ENCODE measurements at regions not wholly inside any gene's neighbourhood (a gene's known extent, or its start where the extent isn't known, plus 50 kb on each side); places are given as distances from the start of the nearest gene placed in this dataset.

GRCh38 chr22:27111796-27112672 is 454.6 kb downstream of the MIAT start:
- Histone ChIP-seq H3K4me1 (peaks cover 5 to 94% (median 40%) of the 10 kb centered on the region in 10 experiments; a peak in 19 of 20 replicates), H3K9me3 (replicated peaks in 1 of 11) (peaks cover 10 to 24% (median 18%) of the 10 kb centered on the region in 11 experiments), H3K4me2 (peak overlapping the region in 8 of 11 experiments; percentile 63 to 97 (median 82); a peak in 14 of 22 replicates), H3K27me3 (no peaks in the 10 kb centered on the region), H3K27ac (peak overlapping the region in 8 of 11 experiments; percentile 57 to 87 (median 79); a peak in 14 of 22 replicates), H4K20me1 (no peaks in the 10 kb centered on the region), H3K36me3 (no peaks in the 10 kb centered on the region), H3K4me3 (no peak overlapping the region), H3K9ac (no peak overlapping the region; a peak in 1 of 22 replicates)
- no peak for TF ChIP-seq Cebpa-rat (IDR thresholded peaks at IDR 0.05)

- Histone ChIP-seq H3K36me3 (no peaks in the 10 kb centered on the region), H3K4me2 (peak overlapping the region in 9 of 11 experiments; percentile 23 to 97 (median 81); a peak in 17 of 22 replicates), H3K27me3 (no peaks in the 10 kb centered on the region), H4K20me1 (no peaks in the 10 kb centered on the region), H3K9me3 (replicated peaks in 1 of 11) (peaks cover 10 to 24% (median 18%) of the 10 kb centered on the region in 11 experiments), H3K9ac (peak overlapping the region in 8 of 11 experiments; percentile 40 to 73 (median 60); a peak in 13 of 22 replicates), H3K27ac (peak overlapping the region in 10 of 11 experiments; percentile 46 to 87 (median 75); a peak in 19 of 22 replicates), H3K4me1 (peaks cover 5 to 82% (median 36%) of the 10 kb centered on the region in 10 experiments; a peak in 19 of 20 replicates), H3K4me3 (peak overlapping the region in 3 of 10 experiments; percentile 15 to 45 (median 39); a peak in 3 of 20 replicates)
- peak; percentile 76 to 96 (median 90); a peak in 21 of 22 replicates for TF ChIP-seq Cebpa-rat (IDR thresholded peaks at IDR 0.05)
Observed at GRCh38 chr22:27113211-27113635, 455.8 kb downstream of the MIAT start.

GRCh38 chr22:27113641-27114040 is 456.3 kb downstream of the MIAT start:
- peak overlapping the region in 9 of 11 experiments; percentile 25 to 87 (median 76); a peak in 16 of 22 replicates for H3K27ac ChIP-seq
- H3K4me1 ChIP-seq, result peaks cover 5 to 78% (median 33%) of the 10 kb centered on the region in 10 experiments; a peak in 19 of 20 replicates

GRCh38 chr22:27114186-27114585 is 456.8 kb downstream of the MIAT start:
- H3K27ac ChIP-seq, result peak overlapping the region in 9 of 11 experiments; percentile 25 to 87 (median 76); a peak in 14 of 22 replicates

More at GRCh38 chr22:27113641-27114040, 456.3 kb downstream of the MIAT start:
- no peak overlapping the region for H3K4me3 ChIP-seq
- peak overlapping the region in 9 of 11 experiments; percentile 23 to 97 (median 81); a peak in 16 of 22 replicates for H3K4me2 ChIP-seq
- TF ChIP-seq Cebpa-rat (IDR thresholded peaks at IDR 0.05), result no peak
- no peaks in the 10 kb centered on the region for H3K36me3 ChIP-seq
- no peaks in the 10 kb centered on the region for H4K20me1 ChIP-seq
- peaks cover 10 to 24% (median 18%) of the 10 kb centered on the region in 11 experiments for H3K9me3 ChIP-seq (replicated peaks in 1 of 11)
- peak overlapping the region in 4 of 11 experiments; percentile 67 to 73 (median 72); a peak in 7 of 22 replicates for H3K9ac ChIP-seq
- no peaks in the 10 kb centered on the region for H3K27me3 ChIP-seq

GRCh38 chr22:27115410-27115809 is 458.0 kb downstream of the MIAT start:
- H3K36me3 ChIP-seq, result no peaks in the 10 kb centered on the region
- H3K9ac ChIP-seq, result no peak overlapping the region
- TF ChIP-seq Cebpa-rat (IDR thresholded peaks at IDR 0.05), result no peak
- no peaks in the 10 kb centered on the region for H4K20me1 ChIP-seq
- peaks cover 0 to 65% (median 27%) of the 10 kb centered on the region in 10 experiments; a peak in 17 of 20 replicates for H3K4me1 ChIP-seq
- peaks cover 0 to 12% (median 7%) of the 10 kb centered on the region in 11 experiments; a peak in 19 of 22 replicates for H3K9me3 ChIP-seq (replicated peaks in 1 of 11)
- no peak overlapping the region for H3K27ac ChIP-seq
- H3K27me3 ChIP-seq, result no peaks in the 10 kb centered on the region
- no peak overlapping the region for H3K4me3 ChIP-seq
- H3K4me2 ChIP-seq, result peak overlapping the region in 4 of 11 experiments; percentile 32 to 61 (median 46); a peak in 8 of 22 replicates

More at GRCh38 chr22:27114186-27114585, 456.8 kb downstream of the MIAT start:
- no peaks in the 10 kb centered on the region for H3K27me3 ChIP-seq
- H3K4me1 ChIP-seq, result peaks cover 0 to 72% (median 27%) of the 10 kb centered on the region in 10 experiments; a peak in 17 of 20 replicates
- H4K20me1 ChIP-seq, result no peaks in the 10 kb centered on the region
- peak overlapping the region in 8 of 11 experiments; percentile 63 to 97 (median 82); a peak in 15 of 22 replicates for H3K4me2 ChIP-seq
- no peaks in the 10 kb centered on the region for H3K36me3 ChIP-seq
- H3K4me3 ChIP-seq, result no peak overlapping the region
- no peak for TF ChIP-seq Cebpa-rat (IDR thresholded peaks at IDR 0.05)
- H3K9me3 ChIP-seq (replicated peaks in 1 of 11), result peaks cover 7 to 19% (median 14%) of the 10 kb centered on the region in 11 experiments
- H3K9ac ChIP-seq, result peak overlapping the region in 1 of 11 experiments; percentile 73; a peak in 1 of 22 replicates

GRCh38 chr22:27115816-27116256 is 458.4 kb downstream of the MIAT start:
- Histone ChIP-seq H3K9me3 (replicated peaks in 1 of 11) (peaks cover 0 to 12% (median 5%) of the 10 kb centered on the region in 11 experiments; a peak in 9 of 22 replicates), H3K4me3 (no peak overlapping the region), H3K4me1 (peaks cover 0 to 61% (median 27%) of the 10 kb centered on the region in 10 experiments; a peak in 17 of 20 replicates), H3K27ac (no peak overlapping the region), H3K9ac (no peak overlapping the region), H3K27me3 (no peaks in the 10 kb centered on the region), H3K36me3 (no peaks in the 10 kb centered on the region), H3K4me2 (peak overlapping the region in 5 of 11 experiments; percentile 17 to 61 (median 38); a peak in 9 of 22 replicates), H4K20me1 (no peaks in the 10 kb centered on the region)
- no peak for TF ChIP-seq Cebpa-rat (IDR thresholded peaks at IDR 0.05)

GRCh38 chr22:27116312-27117086 is 459.1 kb downstream of the MIAT start:
- H4K20me1 ChIP-seq, result no peaks in the 10 kb centered on the region
- no peak overlapping the region for H3K9ac ChIP-seq
- no peaks in the 10 kb centered on the region for H3K36me3 ChIP-seq
- no peak overlapping the region for H3K4me3 ChIP-seq
- no peak for TF ChIP-seq Cebpa-rat (IDR thresholded peaks at IDR 0.05)
- H3K9me3 ChIP-seq (replicated peaks in 1 of 11), result peaks cover 0 to 12% (median 5%) of the 10 kb centered on the region in 11 experiments; a peak in 8 of 22 replicates
- H3K27ac ChIP-seq, result no peak overlapping the region
- H3K27me3 ChIP-seq, result no peaks in the 10 kb centered on the region
- H3K4me2 ChIP-seq, result peak overlapping the region in 5 of 11 experiments; percentile 17 to 61 (median 38); a peak in 9 of 22 replicates
- peaks cover 0 to 54% (median 27%) of the 10 kb centered on the region in 10 experiments; a peak in 17 of 20 replicates for H3K4me1 ChIP-seq

- H3K4me1 ChIP-seq, result peaks cover 8 to 42% (median 21%) of the 10 kb centered on the region in 10 experiments
- no peak overlapping the region for H3K4me3 ChIP-seq
- H4K20me1 ChIP-seq, result no peaks in the 10 kb centered on the region; a peak in 1 of 22 replicates
- peaks cover 0 to 10% (median 4%) of the 10 kb centered on the region in 11 experiments; a peak in 7 of 22 replicates for H3K9me3 ChIP-seq (replicated peaks in 1 of 11)
- H3K4me2 ChIP-seq, result no peak overlapping the region
- no peak for TF ChIP-seq Cebpa-rat (IDR thresholded peaks at IDR 0.05)
- no peak overlapping the region for H3K27ac ChIP-seq
- no peaks in the 10 kb centered on the region for H3K27me3 ChIP-seq
- H3K9ac ChIP-seq, result no peak overlapping the region
- H3K36me3 ChIP-seq, result no peaks in the 10 kb centered on the region
Observed at GRCh38 chr22:27120036-27120435, 462.6 kb downstream of the MIAT start.

Measured in BLaER1 treated with 17β-estradiol and CSF1 and Interleukin-3, amounts not matched to agents 10 nM and 100 nM (cell line).